Activated CD4-positive, alpha-beta T cell treated with anti-CD3 and anti-CD28 coated beads, Interleukin-2, amount 50 U/mL, for 4 hours (primary cell): ENCODE measurements at regions not wholly inside any gene's neighbourhood (a gene's known extent, or its start where the extent isn't known, plus 50 kb on each side); places are given as distances from the start of the nearest gene placed in this dataset.

Experiments used
- DNase-seq, 2 experiments: peaks; one replicate each; pipeline ENCODE4 v3.0.0-alpha.2; 2020

- no peak for DNase-seq
These were observed 497.2 kb upstream of the JARID2 start for GRCh38 chr6:14748679-14749078.

GRCh38 chr6:14750059-14750661 lies 495.7 kb upstream of the JARID2 start:
- DNase-seq, result no peak

DNA sequence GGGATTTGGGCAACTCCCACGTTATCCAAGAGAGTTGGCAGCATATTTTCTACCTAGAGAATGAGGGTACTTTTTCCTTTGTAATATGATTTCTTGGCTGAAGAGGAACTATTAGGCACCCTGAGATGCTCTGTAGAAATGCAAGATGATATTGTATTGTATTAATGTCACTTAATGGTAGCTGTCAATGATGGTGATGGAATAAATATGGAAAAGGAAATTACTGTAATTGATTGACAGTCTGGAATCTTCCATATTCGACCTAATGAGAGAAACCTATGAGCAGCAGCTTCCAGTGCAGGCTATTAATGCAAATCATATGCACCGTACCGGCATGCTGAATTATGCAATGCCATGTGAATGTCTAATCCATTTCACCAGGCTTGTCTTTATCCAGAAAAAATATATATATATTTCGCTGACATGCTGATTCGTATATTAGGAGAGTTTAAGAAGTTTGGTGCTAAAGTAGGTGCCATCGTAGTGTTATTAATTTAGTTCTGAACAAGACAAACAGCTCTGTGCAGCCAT lies 494.2 kb upstream of the JARID2 start:
- no peak for DNase-seq

DNA sequence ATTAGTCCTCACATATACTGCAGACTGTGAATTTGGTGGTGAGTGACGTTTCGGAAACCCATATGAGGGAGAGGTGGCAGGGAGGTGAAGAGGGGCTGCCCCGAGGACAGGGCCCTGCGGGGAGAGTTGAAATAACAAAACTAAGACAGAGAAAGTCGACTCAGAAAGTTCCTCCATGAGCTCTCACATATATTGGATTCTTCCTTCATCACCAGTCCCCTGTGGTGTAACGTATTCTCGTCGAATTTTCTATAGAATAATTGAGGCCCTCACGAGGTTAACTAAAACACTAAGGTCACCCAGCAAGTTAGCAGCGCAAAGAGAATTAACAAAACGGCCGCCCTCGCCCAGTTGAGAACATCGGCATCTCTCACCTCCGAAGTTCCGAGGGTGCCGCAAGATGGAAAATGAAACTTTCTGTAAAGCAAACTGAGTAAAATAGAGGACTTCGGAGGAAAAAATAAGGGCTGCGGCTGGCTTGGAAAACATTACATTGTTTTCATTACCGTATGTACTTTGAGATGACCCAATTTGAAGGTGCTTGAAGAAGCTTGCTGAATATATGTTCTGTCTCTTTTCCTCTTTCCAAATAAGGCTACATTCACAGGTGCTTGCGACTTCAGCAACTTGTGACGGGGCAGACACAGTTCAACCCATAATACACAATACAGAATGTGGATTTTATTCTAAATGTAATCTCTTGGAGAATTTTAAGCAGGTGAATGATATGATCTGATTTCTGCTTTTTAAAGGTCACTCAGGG lies 490.9 kb upstream of the JARID2 start:
- DNase-seq, result peak; percentile 37 to 47

DNA sequence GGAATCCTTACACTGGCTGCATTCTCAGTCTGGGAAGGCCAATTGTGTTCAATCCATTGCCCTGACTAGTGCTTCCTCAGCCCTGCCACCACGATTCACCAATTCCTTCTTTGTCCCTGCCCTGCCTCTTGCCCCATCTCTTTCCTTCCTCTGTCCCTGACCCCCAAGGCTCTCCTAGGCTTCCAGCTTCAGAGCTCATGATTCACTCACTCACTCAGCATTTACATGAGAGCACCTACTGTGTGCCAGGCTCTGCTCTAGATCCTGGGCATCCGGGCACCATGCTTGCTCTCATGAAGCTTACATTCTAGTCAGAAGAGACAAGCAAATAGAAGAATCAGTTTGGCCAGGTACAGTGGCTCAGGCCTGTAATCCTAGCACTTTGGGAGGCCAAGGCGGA lies 489.5 kb upstream of the JARID2 start:
- DNase-seq, result no peak

- no peak for DNase-seq
These were observed 488.9 kb upstream of the JARID2 start for GRCh38 chr6:14757014-14757413.

DNA sequence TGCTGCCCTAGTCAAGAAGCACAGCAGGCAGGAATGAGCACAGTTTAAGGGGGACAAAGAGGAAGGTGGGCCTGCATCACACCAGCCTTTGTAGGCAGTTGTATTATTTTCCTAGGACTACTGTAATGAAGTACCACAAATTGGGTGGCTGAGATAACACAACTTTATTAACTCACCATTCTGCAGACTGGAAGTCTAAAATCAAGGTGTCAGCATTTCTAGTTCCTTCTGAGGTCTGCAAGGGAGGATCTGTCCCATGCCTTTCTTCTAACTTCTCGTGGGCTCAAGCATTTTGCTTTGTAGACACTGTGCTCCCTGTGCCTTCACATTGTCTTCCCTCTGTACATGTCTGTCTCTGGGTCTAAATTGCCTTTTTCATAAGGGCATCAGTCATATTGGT lies 488.5 kb upstream of the JARID2 start:
- no peak for DNase-seq

- peak; percentile 26 to 38 for DNase-seq
These were observed 487.3 kb upstream of the JARID2 start for GRCh38 chr6:14758421-14759081.

DNA sequence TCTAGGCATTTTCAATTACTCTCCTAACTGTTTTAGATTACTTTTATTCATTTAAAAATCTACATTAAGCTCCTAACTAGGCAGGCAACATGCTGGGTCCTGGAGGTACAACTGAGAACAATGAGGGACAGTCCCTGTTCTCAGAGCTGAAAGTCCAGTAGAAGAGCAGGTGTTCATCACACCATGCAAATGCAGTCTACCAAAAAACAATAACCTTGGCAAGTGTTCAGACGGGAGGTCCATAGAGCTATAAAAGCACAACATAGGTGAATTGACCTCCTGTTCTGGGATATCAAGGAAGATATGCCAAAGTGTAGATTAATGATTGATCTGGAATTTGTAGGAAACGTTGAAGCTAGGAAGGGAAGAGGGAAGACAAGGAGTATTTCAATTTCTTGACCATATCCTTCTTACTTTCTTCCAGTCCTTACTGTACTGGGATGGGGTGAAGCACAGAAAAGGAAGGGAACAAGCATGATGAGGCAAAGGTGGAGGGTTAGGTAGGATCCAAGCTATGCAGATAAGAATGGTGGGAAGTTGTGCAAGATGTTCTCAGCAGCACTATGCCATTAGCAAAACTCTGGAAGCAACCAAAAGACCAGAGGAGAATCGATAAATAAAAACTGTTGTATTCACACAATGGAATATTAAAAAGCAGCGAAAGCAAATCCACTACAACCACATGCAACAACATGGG lies 485.7 kb upstream of the JARID2 start:
- no peak for DNase-seq

DNA sequence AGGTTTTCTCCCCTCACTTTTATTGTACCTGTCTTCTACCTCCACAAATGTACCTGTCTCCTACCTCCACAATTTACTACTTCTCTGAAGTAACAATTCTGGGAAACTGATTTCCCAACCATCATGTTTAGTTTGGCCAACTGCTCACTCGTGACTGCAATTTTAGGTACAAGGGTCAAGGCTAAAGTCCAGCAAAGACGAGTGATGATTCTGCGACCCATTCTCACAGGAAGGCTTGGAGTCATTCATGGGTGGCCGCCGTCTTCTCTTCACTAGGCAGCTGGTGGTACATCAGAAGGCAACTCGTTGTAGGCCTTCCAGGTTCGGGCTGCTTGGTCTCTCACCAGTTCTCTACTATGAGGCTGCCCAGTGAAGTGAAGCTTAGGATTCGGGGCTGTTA lies 483.8 kb upstream of the JARID2 start:
- DNase-seq, result no peak

DNA sequence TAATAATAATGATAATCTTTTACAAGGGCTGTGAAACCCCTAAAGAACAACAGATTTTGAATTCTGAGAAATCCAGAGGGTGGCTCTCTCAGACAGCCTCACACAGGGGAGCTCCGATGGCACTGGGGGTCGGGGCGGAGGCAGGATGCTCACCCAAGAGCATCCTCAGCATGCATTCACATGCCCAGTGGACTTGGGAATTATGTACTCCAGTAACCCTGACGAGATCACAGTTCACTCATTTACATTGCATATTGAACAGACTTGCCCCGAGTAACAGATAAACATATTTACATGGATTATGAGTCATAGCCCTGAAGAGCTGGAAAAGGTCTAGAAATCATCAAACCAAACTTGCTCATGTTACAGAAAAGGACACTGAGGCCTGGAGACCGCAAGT lies 482.7 kb upstream of the JARID2 start:
- DNase-seq, result no peak

DNA sequence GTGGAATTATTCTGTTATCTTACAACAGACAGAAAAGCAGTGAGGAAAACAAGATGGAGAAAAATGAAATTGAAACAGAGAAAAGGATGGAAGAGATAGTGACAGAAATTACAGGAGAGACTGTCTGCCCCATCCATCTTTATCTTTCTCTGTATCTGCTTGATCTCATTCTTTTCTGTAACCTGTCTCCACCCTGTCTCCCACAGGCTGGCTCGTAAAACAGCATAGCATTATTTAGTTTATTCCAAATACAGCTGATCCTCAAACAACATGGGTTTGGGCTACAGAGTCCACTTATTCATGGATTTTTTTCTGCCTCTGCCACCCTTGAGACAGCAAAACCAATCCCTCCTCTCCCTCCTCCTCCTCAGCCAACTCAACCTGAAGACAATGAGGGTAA lies 482.3 kb upstream of the JARID2 start:
- DNase-seq, result no peak

- no peak for DNase-seq
These were observed 480.8 kb upstream of the JARID2 start for GRCh38 chr6:14765106-14765505.

DNA sequence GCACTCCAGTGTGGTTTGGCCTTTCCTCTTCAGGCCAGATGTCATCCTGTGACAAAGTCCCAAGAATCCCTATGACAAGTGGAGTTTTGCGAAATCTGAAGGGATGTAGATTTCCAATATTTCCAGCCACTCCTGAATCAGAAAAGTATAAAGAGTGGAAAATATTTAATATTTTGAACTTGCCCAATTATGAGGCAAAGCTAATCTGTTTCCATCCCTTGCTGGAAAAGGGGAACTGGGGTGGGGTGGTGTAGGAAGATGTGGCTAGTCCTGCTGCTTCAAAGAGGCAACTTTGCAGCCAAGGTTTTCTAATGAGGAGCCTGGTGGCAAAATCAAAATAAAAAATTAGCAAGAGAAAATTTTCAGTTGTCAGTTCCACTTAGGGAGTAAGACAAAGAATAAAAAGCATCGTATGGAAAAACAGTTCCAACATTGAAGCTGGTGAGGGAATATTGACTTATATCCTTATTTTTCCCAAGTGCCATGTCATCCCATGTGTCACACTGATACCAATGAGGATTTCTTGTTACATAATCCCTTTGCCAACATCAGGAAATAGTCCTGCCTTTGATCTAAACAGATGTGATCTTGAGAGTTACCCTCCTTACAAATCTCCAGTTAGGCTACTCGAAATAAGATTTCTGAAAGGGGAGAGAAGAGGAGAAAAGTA lies 480.0 kb upstream of the JARID2 start:
- DNase-seq, result no peak

- DNase-seq, result no peak
These were observed 479.4 kb upstream of the JARID2 start for GRCh38 chr6:14766391-14766994.

DNA sequence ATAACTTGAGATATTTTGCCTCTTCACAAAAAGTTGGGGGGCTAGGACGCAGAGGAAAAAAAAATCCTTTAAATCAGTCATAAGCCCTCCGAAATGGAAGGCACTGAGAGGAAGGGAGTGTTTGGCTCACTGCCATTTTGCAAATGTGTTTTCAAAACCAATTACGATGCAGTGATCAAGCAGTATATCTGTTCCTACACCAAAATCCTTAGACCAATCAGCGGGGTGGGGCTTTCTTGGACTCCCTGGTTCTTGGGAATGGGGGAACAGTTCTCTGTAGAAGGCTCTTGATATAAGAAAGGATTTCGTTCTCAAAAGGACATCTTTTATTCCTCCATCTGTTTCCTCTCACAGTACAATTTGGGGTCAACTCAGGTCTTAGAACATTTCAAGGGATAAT lies 478.6 kb upstream of the JARID2 start:
- DNase-seq, result no peak

GRCh38 chr6:14770040-14770439 lies 475.8 kb upstream of the JARID2 start:
- no peak for DNase-seq

GRCh38 chr6:14770572-14770971 lies 475.3 kb upstream of the JARID2 start:
- DNase-seq, result no peak

GRCh38 chr6:14771016-14771415 lies 474.9 kb upstream of the JARID2 start:
- DNase-seq, result no peak

GRCh38 chr6:14772188-14772587 lies 473.7 kb upstream of the JARID2 start:
- no peak for DNase-seq

DNA sequence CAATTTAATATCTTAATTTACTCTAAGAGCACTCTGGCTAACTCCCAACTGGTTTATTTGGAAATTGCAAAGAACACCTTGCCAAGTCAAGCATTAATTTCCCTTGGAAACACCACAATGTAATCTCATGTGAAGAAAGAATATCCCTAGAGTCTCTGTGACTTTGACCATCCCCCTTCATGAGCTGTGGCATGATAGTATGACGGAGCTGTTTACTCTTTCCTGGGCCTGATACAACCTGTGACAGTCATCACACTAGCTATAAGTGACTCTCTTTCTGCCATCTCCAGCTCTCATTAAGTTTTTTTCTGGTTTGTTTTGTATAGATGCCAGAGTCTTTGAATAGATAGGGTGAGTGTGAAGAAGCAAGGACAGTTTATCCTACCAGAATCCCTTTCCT lies 470.3 kb upstream of the JARID2 start:
- no peak for DNase-seq

DNA sequence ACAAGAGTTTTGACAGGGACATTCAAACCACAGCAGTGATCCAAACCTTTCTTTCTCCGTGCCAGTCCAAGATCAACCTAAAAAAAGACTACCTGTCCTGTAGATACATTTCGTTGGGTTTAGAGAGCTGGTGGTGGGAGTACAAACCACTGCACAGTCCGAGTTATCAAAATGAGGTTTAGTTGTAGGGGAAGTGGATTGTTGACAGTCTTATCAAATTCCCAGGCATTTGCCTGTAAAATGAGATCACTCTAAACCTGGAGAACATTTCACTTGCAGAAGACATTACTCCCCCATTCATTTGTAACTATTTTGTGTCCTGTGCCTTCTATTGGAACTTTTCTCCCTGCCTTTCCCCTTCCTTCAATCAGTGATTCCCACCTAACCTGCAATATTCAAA lies 469.6 kb upstream of the JARID2 start:
- no peak for DNase-seq
